ENCODE measurements at regions not wholly inside any gene's neighbourhood (a gene's known extent, or its start where the extent isn't known, plus 50 kb on each side); places are given as distances from the start of the nearest gene placed in this dataset.

DNA sequence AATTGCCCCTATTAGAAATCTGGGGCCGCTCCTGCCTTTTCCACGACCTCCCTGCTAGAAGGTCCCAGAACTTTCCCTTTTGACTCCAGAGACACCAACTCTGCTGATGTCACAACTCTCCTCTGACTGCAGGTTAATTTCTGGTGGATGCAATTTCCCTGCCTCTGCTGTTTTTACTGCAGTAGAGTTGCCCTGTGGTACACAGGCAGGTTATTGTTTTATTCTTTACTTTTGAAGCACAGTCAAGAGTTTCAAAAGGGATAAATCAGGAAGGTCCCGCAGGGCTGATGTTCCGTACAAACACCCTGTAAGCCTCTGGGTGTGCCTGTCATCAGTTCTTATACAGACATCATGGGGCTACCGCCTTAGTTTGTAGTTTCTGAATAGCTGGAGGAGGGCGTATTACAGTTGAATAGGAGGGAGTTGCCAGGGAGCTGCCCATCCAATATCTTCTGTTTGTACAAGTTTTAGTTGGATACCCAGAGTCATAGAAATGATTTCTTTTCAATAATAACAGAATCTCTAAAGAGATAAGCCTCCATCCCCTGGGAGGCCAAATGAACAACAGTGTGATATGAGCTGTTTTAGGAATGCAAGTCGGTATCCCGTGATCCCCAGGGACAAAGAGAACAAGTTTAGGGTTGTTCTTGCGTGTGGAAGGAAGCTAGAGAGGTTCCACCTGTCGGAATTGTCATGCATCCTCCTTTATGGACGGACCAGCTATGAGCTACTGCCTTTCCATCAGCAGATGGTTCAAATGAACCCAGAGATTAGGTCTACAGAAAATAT lies 108.4 kb upstream of the COPS8 start:
- TF ChIP-seq TAF1 (IDR thresholded peaks at IDR 0.05; ENCODE audit: borderline replicate concordance, low read depth, low read length) (no peak), RAD21 (IDR thresholded peaks at IDR 0.05; ENCODE audit: low read length) (no peak), EP300 (IDR thresholded peaks at IDR 0.05; ENCODE audit: borderline replicate concordance in 1 of 2, low read depth in 1 of 2, low read length in 1 of 2) (no peak), SMC3 (IDR thresholded peaks at IDR 0.05; ENCODE audit: low read depth, low read length) (no peak), YY1 (IDR thresholded peaks at IDR 0.05; ENCODE audit: low read depth) (no peak), POLR2AphosphoS5 (IDR thresholded peaks at IDR 0.05; ENCODE audit: low read depth, low read length) (no peak), RFX5 (IDR thresholded peaks at IDR 0.05; ENCODE audit: low read length) (no peak)
- TF ChIP-seq, protein P1, sequence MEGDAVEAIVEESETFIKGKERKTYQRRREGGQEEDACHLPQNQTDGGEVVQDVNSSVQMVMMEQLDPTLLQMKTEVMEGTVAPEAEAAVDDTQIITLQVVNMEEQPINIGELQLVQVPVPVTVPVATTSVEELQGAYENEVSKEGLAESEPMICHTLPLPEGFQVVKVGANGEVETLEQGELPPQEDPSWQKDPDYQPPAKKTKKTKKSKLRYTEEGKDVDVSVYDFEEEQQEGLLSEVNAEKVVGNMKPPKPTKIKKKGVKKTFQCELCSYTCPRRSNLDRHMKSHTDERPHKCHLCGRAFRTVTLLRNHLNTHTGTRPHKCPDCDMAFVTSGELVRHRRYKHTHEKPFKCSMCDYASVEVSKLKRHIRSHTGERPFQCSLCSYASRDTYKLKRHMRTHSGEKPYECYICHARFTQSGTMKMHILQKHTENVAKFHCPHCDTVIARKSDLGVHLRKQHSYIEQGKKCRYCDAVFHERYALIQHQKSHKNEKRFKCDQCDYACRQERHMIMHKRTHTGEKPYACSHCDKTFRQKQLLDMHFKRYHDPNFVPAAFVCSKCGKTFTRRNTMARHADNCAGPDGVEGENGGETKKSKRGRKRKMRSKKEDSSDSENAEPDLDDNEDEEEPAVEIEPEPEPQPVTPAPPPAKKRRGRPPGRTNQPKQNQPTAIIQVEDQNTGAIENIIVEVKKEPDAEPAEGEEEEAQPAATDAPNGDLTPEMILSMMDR (IDR thresholded peaks at IDR 0.05), result no peak
- TF ChIP-seq, protein P2, sequence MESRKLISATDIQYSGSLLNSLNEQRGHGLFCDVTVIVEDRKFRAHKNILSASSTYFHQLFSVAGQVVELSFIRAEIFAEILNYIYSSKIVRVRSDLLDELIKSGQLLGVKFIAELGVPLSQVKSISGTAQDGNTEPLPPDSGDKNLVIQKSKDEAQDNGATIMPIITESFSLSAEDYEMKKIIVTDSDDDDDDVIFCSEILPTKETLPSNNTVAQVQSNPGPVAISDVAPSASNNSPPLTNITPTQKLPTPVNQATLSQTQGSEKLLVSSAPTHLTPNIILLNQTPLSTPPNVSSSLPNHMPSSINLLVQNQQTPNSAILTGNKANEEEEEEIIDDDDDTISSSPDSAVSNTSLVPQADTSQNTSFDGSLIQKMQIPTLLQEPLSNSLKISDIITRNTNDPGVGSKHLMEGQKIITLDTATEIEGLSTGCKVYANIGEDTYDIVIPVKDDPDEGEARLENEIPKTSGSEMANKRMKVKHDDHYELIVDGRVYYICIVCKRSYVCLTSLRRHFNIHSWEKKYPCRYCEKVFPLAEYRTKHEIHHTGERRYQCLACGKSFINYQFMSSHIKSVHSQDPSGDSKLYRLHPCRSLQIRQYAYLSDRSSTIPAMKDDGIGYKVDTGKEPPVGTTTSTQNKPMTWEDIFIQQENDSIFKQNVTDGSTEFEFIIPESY (IDR thresholded peaks at IDR 0.05; ENCODE audit: borderline replicate concordance, low read depth), result no peak
- TF ChIP-seq, protein P3, sequence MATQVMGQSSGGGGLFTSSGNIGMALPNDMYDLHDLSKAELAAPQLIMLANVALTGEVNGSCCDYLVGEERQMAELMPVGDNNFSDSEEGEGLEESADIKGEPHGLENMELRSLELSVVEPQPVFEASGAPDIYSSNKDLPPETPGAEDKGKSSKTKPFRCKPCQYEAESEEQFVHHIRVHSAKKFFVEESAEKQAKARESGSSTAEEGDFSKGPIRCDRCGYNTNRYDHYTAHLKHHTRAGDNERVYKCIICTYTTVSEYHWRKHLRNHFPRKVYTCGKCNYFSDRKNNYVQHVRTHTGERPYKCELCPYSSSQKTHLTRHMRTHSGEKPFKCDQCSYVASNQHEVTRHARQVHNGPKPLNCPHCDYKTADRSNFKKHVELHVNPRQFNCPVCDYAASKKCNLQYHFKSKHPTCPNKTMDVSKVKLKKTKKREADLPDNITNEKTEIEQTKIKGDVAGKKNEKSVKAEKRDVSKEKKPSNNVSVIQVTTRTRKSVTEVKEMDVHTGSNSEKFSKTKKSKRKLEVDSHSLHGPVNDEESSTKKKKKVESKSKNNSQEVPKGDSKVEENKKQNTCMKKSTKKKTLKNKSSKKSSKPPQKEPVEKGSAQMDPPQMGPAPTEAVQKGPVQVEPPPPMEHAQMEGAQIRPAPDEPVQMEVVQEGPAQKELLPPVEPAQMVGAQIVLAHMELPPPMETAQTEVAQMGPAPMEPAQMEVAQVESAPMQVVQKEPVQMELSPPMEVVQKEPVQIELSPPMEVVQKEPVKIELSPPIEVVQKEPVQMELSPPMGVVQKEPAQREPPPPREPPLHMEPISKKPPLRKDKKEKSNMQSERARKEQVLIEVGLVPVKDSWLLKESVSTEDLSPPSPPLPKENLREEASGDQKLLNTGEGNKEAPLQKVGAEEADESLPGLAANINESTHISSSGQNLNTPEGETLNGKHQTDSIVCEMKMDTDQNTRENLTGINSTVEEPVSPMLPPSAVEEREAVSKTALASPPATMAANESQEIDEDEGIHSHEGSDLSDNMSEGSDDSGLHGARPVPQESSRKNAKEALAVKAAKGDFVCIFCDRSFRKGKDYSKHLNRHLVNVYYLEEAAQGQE (IDR thresholded peaks at IDR 0.05; ENCODE audit: low read depth, low read length), result no peak
- TF ChIP-seq, protein P4, sequence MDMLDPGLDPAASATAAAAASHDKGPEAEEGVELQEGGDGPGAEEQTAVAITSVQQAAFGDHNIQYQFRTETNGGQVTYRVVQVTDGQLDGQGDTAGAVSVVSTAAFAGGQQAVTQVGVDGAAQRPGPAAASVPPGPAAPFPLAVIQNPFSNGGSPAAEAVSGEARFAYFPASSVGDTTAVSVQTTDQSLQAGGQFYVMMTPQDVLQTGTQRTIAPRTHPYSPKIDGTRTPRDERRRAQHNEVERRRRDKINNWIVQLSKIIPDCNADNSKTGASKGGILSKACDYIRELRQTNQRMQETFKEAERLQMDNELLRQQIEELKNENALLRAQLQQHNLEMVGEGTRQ (IDR thresholded peaks at IDR 0.05; ENCODE audit: borderline replicate concordance, low read depth, low read length), result no peak
